GM19438 (cell line): ENCODE measurements at regions not wholly inside any gene's neighbourhood (a gene's known extent, or its start where the extent isn't known, plus 50 kb on each side); places are given as distances from the start of the nearest gene placed in this dataset.
"Not testable (repeated sequence)": the region's sequence is repeated elsewhere in the genome, so short reads cannot be mapped to it uniquely, and the experiment has no call there.

Experiments used
- ATAC-seq: cut with Tn5 transposase; IDR thresholded peaks from one replicate; pipeline ENCODE4 v1.9.1; 2021; ENCODE audit warnings: low read depth; ENCODE audit not compliant: unreplicated experiment

GRCh38 chr20:12112089-12112474 lies 194.4 kb downstream of the BTBD3 start:
- ATAC-seq: no peak

GRCh38 chr20:12112665-12113064 lies 195.0 kb downstream of the BTBD3 start:
- ATAC-seq: no peak

- no peak for ATAC-seq
These were observed 195.4 kb downstream of the BTBD3 start for GRCh38 chr20:12113075-12113467.

GRCh38 chr20:12113468-12114371 lies 196.0 kb downstream of the BTBD3 start:
- no peak for ATAC-seq

GRCh38 chr20:12129114-12129513 lies 211.4 kb downstream of the BTBD3 start:
- not testable (repeated sequence) for ATAC-seq

- ATAC-seq: not testable (repeated sequence)
These were observed 211.8 kb downstream of the BTBD3 start for GRCh38 chr20:12129532-12129931.

GRCh38 chr20:12130781-12131180 lies 213.1 kb downstream of the BTBD3 start:
- no peak for ATAC-seq

- ATAC-seq: no peak
These were observed 215.9 kb downstream of the BTBD3 start for GRCh38 chr20:12133553-12133952.

GRCh38 chr20:12145951-12146350 lies 228.3 kb downstream of the BTBD3 start:
- ATAC-seq: not testable (repeated sequence)

GRCh38 chr20:12152996-12153395 lies 235.3 kb downstream of the BTBD3 start:
- no peak for ATAC-seq

- ATAC-seq: no peak
These were observed 235.9 kb downstream of the BTBD3 start for GRCh38 chr20:12153628-12154027.

GRCh38 chr20:12156252-12156651 lies 238.6 kb downstream of the BTBD3 start:
- ATAC-seq: no peak

GRCh38 chr20:12159261-12159660 lies 241.6 kb downstream of the BTBD3 start:
- ATAC-seq: no peak

GRCh38 chr20:12161734-12162133 lies 244.0 kb downstream of the BTBD3 start:
- no peak for ATAC-seq

- ATAC-seq: no peak
These were observed 248.5 kb downstream of the BTBD3 start for GRCh38 chr20:12166053-12166717.

- ATAC-seq: no peak
These were observed 252.7 kb downstream of the BTBD3 start for GRCh38 chr20:12170406-12170805.

- ATAC-seq: no peak
These were observed 254.3 kb downstream of the BTBD3 start for GRCh38 chr20:12171923-12172524.

GRCh38 chr20:12173347-12174012 lies 255.8 kb downstream of the BTBD3 start:
- ATAC-seq: no peak

GRCh38 chr20:12175538-12175937 lies 257.8 kb downstream of the BTBD3 start:
- ATAC-seq: no peak

GRCh38 chr20:12177657-12178293 lies 260.1 kb downstream of the BTBD3 start:
- ATAC-seq: no peak
